SU-DHL-6 (cell line): ENCODE measurements at regions not wholly inside any gene's neighbourhood (a gene's known extent, or its start where the extent isn't known, plus 50 kb on each side); places are given as distances from the start of the nearest gene placed in this dataset.

Experiments
- H2AFZ ChIP-seq: fragments of 200-600 bp; sonication (generic); 2 replicates; pipeline ENCODE4 v1.6.1; 2014; ENCODE audit warnings: low read depth, mild to moderate bottlenecking, moderate library complexity, mixed read lengths, antibody characterized with exemption, low read length; ENCODE audit not compliant: severe bottlenecking
- H3F3A ChIP-seq: fragments of 200-600 bp; shearing (Covaris generic); 2 replicates; pipeline ENCODE4 v1.6.0; 2016; ENCODE audit warnings: antibody characterized with exemption, mild to moderate bottlenecking; ENCODE audit not compliant: insufficient read depth
- H3K27ac ChIP-seq: fragments of 200-600 bp; sonication (generic); 2 replicates; pipeline ENCODE4 v1.5.1; 2016; ENCODE audit warnings: low read depth, mild to moderate bottlenecking, low read length, moderate library complexity, mixed read lengths
- H3K27me3 ChIP-seq: fragments of 200-600 bp; sonication (generic), shearing (Covaris generic); 2 replicates; pipeline ENCODE4 v1.6.0; 2014; ENCODE audit warnings: mild to moderate bottlenecking, low read length
- H3K36me3 ChIP-seq: fragments of 200-600 bp; sonication (generic); 2 replicates; pipeline ENCODE4 v1.6.1; 2014; ENCODE audit warnings: mild to moderate bottlenecking, low read length, mixed read lengths
- H3K4me2 ChIP-seq: fragments of 300-600, 200-600 bp; shearing (Covaris generic), sonication (generic); 2 replicates; pipeline ENCODE4 v1.6.0; 2014; ENCODE audit warnings: low read length, low read depth, mild to moderate bottlenecking; ENCODE audit not compliant: poor library complexity, severe bottlenecking
- H3K4me3 ChIP-seq: fragments of 200-600 bp; sonication (generic); 2 replicates; pipeline ENCODE4 v1.5.1; 2014; ENCODE audit warnings: antibody characterized with exemption, low read length, mild to moderate bottlenecking, mixed read lengths; ENCODE audit not compliant: insufficient read depth, poor library complexity, severe bottlenecking
- H3K79me2 ChIP-seq: fragments of 200-600 bp; sonication (generic); 2 replicates; pipeline ENCODE4 v1.6.1; 2014; ENCODE audit warnings: mild to moderate bottlenecking, low read length, moderate library complexity; ENCODE audit not compliant: insufficient read depth
- H3K9ac ChIP-seq: fragments of 200-600 bp; sonication (generic); 2 replicates; pipeline ENCODE4 v1.7.0; 2014; ENCODE audit warnings: mild to moderate bottlenecking, low read length
- H3K9me2 ChIP-seq: fragments of 200-600 bp; sonication (generic); replicated peaks from 2 replicates; pipeline ENCODE4 v1.6.1; 2014; ENCODE audit warnings: low read length; ENCODE audit not compliant: insufficient read depth
- H3K9me3 ChIP-seq: fragments of 200-600 bp; sonication (generic); 2 replicates; pipeline ENCODE4 v1.6.1; 2014; ENCODE audit warnings: low read length, mixed read lengths; ENCODE audit not compliant: insufficient read depth
- H4K20me1 ChIP-seq: fragments of 200-600 bp; sonication (generic); 2 replicates; pipeline ENCODE4 v1.6.1; 2014; ENCODE audit warnings: low read depth, mild to moderate bottlenecking, antibody characterized with exemption, low read length, moderate library complexity, mixed read lengths
- EZH2phosphoT487 ChIP-seq: fragments of 200-600 bp; sonication (generic), shearing (Covaris generic); conservative IDR thresholded peaks from 2 replicates; pipeline ENCODE4 v1.6.1; 2018; ENCODE audit warnings: mild to moderate bottlenecking, antibody characterized with exemption, low read length, moderate library complexity, mixed read lengths
- TF ChIP-seq, protein P1 (sequence below): fragments of 200-600 bp; sonication (generic); IDR thresholded peaks from one replicate; pipeline ENCODE4 v1.5.1; 2017; ENCODE audit warnings: antibody characterized with exemption, mild to moderate bottlenecking, low read length, moderate library complexity; ENCODE audit not compliant: insufficient read depth, poor library complexity, severe bottlenecking

DNA sequence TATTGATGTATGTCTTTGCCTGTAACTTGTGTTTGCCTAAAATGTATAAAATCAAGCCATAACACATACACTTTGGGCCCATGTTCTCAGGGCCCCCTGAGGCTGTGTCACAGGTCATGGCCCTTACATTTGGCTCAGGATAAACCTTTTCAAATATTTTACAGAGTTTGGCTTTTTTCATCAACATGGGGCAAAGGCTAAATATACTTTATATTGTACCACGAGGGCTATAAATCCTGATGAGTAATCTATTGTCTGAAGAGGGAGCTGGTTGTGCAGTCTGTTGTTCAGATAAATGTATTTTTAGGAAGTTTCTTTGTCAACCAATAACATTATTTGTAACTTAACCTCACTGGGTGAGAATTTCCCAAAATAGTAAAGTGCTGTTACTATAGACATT is 404.6 kb upstream of the DDI1 start:
- no peaks in the 10 kb centered on the region for H3K36me3 ChIP-seq
- no peak overlapping the region for H3K4me3 ChIP-seq
- H3K9me3 ChIP-seq, result no peaks in the 10 kb centered on the region
- no peak overlapping the region for H3K4me2 ChIP-seq
- no peaks in the 10 kb centered on the region for H3K9me2 ChIP-seq
- TF ChIP-seq EZH2phosphoT487, result no peak
- TF ChIP-seq, protein P1, sequence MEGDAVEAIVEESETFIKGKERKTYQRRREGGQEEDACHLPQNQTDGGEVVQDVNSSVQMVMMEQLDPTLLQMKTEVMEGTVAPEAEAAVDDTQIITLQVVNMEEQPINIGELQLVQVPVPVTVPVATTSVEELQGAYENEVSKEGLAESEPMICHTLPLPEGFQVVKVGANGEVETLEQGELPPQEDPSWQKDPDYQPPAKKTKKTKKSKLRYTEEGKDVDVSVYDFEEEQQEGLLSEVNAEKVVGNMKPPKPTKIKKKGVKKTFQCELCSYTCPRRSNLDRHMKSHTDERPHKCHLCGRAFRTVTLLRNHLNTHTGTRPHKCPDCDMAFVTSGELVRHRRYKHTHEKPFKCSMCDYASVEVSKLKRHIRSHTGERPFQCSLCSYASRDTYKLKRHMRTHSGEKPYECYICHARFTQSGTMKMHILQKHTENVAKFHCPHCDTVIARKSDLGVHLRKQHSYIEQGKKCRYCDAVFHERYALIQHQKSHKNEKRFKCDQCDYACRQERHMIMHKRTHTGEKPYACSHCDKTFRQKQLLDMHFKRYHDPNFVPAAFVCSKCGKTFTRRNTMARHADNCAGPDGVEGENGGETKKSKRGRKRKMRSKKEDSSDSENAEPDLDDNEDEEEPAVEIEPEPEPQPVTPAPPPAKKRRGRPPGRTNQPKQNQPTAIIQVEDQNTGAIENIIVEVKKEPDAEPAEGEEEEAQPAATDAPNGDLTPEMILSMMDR, result no peak
- no peak overlapping the region for H3K9ac ChIP-seq
- no peak overlapping the region for H3K27ac ChIP-seq
- no peaks in the 10 kb centered on the region for H3F3A ChIP-seq
- no peak overlapping the region for H2AFZ ChIP-seq
- H3K27me3 ChIP-seq, result no peaks in the 10 kb centered on the region
- H3K79me2 ChIP-seq, result no peaks in the 10 kb centered on the region
- no peaks in the 10 kb centered on the region for H4K20me1 ChIP-seq

DNA sequence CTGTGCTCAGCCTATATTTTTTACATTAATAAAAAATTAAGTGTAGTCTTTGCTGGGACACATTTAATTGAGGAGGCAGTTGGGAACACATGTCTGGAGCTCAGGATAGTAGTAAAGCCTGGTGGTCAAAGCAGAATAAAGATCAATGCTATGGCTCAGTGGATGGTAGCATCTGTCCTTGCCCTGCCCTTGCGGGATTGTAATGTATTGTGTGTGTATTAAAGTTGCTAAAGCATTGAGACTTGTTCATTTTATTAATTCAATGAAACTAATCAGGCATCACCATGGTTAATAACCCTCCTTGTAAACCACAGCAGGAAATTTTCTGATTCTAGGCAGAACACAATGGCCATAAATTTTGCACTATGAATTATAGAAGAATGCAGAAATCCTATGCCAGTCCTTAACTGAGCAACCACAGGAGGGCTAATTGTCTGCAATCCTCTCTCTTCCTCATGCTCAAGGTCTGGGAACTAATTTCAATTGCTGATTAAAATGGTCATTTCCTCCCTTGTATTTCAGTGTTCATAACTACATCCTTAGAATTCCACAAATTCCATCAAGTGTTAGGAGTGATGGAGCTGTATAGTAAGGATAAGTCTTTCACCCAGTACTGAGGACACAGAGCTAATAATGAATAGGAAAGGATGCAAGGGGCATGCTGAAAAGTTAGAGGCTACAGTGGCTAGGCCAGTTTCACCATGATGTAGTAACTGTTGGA is 403.2 kb upstream of the DDI1 start:
- H3K4me2 ChIP-seq, result no peak overlapping the region
- no peak overlapping the region for H3K9ac ChIP-seq
- no peak overlapping the region for H2AFZ ChIP-seq

DNA sequence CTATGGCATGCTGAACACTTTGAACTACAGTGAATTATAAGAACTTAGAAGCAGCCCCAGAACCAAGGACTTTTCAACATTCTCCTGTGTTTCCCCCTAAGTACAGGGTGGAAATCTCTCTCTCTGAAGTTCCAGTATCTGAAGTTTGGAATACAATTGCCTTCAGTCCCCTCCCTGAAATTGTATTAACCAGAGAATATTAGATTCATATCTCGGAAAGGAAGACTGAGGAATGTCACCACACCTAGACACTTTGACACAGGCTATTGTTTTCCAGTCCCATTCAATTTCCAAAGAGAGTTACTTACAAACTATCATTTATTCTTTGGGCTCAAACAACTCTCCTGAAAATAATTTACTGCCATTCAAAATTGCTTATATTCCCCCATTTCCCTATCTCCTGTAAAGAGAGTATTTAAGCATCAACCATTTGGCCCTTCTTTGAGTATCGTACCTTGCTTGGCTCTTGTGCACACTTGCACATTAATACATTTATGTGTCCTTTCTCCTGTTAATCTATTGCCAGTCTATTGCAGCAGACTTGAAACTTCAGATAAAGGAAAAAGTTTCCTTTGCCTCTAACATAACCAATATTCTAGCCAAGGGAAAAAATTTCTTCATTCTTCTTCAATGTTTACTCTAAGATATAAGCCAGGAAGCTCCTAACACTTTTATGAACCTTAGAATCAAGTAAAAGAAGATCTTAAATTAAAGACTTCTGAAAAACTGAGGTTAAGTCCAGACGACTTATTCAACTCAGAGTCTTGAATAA is 402.4 kb upstream of the DDI1 start:
- H3K4me3 ChIP-seq, result no peak overlapping the region
- no peaks in the 10 kb centered on the region for H3F3A ChIP-seq
- H3K79me2 ChIP-seq, result no peaks in the 10 kb centered on the region
- no peaks in the 10 kb centered on the region for H4K20me1 ChIP-seq
- H3K9me2 ChIP-seq, result no peaks in the 10 kb centered on the region
- H3K27ac ChIP-seq, result no peak overlapping the region
- no peak overlapping the region for H2AFZ ChIP-seq
- no peak overlapping the region for H3K4me2 ChIP-seq
- no peaks in the 10 kb centered on the region for H3K36me3 ChIP-seq
- TF ChIP-seq, protein P1, result no peak
- TF ChIP-seq EZH2phosphoT487, result no peak
- no peaks in the 10 kb centered on the region for H3K27me3 ChIP-seq
- H3K9me3 ChIP-seq, result no peaks in the 10 kb centered on the region
- no peak overlapping the region for H3K9ac ChIP-seq

More for the DNA sequence above, 403.2 kb upstream of the DDI1 start:
- Histone ChIP-seq H3F3A (no peaks in the 10 kb centered on the region), H3K4me3 (no peak overlapping the region), H3K9me2 (no peaks in the 10 kb centered on the region), H3K27ac (no peak overlapping the region), H4K20me1 (no peaks in the 10 kb centered on the region), H3K9me3 (no peaks in the 10 kb centered on the region), H3K27me3 (no peaks in the 10 kb centered on the region), H3K36me3 (no peaks in the 10 kb centered on the region), H3K79me2 (no peaks in the 10 kb centered on the region)
- TF ChIP-seq EZH2phosphoT487, result no peak
- TF ChIP-seq, protein P1, result no peak
